Fibroblast of mammary gland (primary cell): ENCODE measurements at regions not wholly inside any gene's neighbourhood (a gene's known extent, or its start where the extent isn't known, plus 50 kb on each side); places are given as distances from the start of the nearest gene placed in this dataset.

ENCODE experiments used
- DNase-seq: peaks from one replicate; pipeline ENCODE4 v3.0.0-alpha.2; 2010; ENCODE audit warnings: low read depth
- H3K4me3 ChIP-seq: 2 replicates; pipeline ENCODE4 v1.5.1; 2011; ENCODE audit warnings: low read depth, mild to moderate bottlenecking, low read length, moderate library complexity; ENCODE audit not compliant: control insufficient read depth
- TF ChIP-seq, protein P1 (sequence below): conservative IDR thresholded peaks from 2 replicates; pipeline ENCODE4 v1.5.1; 2011; ENCODE audit warnings: low read depth, low read length, inconsistent platforms; ENCODE audit not compliant: control insufficient read depth, insufficient read depth

DNA sequence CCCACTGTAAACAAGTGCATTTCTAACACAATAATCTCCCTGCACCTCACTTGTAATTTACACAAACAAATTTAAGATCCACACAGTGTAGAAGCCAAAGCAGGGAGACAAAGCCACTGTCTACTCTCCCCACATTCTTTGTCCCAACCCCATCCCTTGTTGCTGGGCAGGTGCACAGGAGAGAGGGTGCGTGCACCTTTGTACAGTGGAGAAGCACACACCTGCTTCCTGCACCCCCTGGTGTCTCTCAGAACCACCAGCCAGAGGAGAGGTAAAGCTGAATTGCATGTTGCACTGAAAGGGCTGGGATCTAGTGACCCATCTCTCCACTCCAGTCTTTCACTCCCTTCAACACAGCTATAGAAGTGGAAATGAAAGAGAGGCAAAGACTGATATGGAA lies 51.4 kb upstream of the IFNG-AS1 start:
- TF ChIP-seq, protein P1, sequence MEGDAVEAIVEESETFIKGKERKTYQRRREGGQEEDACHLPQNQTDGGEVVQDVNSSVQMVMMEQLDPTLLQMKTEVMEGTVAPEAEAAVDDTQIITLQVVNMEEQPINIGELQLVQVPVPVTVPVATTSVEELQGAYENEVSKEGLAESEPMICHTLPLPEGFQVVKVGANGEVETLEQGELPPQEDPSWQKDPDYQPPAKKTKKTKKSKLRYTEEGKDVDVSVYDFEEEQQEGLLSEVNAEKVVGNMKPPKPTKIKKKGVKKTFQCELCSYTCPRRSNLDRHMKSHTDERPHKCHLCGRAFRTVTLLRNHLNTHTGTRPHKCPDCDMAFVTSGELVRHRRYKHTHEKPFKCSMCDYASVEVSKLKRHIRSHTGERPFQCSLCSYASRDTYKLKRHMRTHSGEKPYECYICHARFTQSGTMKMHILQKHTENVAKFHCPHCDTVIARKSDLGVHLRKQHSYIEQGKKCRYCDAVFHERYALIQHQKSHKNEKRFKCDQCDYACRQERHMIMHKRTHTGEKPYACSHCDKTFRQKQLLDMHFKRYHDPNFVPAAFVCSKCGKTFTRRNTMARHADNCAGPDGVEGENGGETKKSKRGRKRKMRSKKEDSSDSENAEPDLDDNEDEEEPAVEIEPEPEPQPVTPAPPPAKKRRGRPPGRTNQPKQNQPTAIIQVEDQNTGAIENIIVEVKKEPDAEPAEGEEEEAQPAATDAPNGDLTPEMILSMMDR, result no peak
- DNase-seq, result no peak

More for the DNA sequence above, 51.4 kb upstream of the IFNG-AS1 start:
- no peak overlapping the region for H3K4me3 ChIP-seq
